HCT116 (cell line): ENCODE measurements at regions not wholly inside any gene's neighbourhood (a gene's known extent, or its start where the extent isn't known, plus 50 kb on each side); places are given as distances from the start of the nearest gene placed in this dataset.

ENCODE experiments used
- ATAC-seq: fragments of 200-7000 bp; cut with Tn5 transposase; 2 replicates; pipeline ENCODE4 v1.9.1; 2020; ENCODE audit warnings: mild to moderate bottlenecking, moderate library complexity
- BruUV-seq: library from RNA; stranded (reverse); fragments of 400-500 nt; replicated peaks from 2 replicates; lab custom pipeline; 2021; lab: Mats Ljungman, UMichigan
- CTCF ChIA-PET: fragments of 300-600 bp; sonication (Branson Sonifier 250); formaldehyde crosslinking; loops from one replicate; lab custom pipeline; 2021; ENCODE audit warnings: antibody characterized with exemption; lab: Charles Lee
- POLR2A ChIA-PET: fragments of 300-600, 350-600 bp; sonication (Branson Sonifier 250); formaldehyde crosslinking; loops from one replicate; lab custom pipeline; 2021; ENCODE audit warnings: antibody characterized with exemption; lab: Charles Lee
- RAD21 ChIA-PET, 2 experiments: fragments of 300-600 bp; sonication (Branson Sonifier 250); formaldehyde crosslinking; loops; one replicate each; lab custom pipeline; 2023; ENCODE audit warnings: low total read pairs in 2 of 2; ENCODE audit not compliant: uncharacterized antibody in 2 of 2, unreplicated experiment in 2 of 2, low non-redundant PET in 1 of 2; lab: Charles Lee
- DNase-seq: peaks from one replicate; pipeline ENCODE4 v3.0.0-alpha.2; 2010; ENCODE audit warnings: low read depth, low spot score
- H2AFZ ChIP-seq: fragments of 200-600 bp; shearing (Covaris generic), sonication (generic); 2 replicates; pipeline ENCODE4 v1.6.1; 2017; ENCODE audit warnings: low read depth, mixed run types, mixed read lengths, antibody characterized with exemption, low read length; ENCODE audit not compliant: poor library complexity, severe bottlenecking
- H3K27ac ChIP-seq: 2 replicates; pipeline ENCODE4 v1.5.1; 2012; ENCODE audit warnings: low read depth, low read length
- H3K27me3 ChIP-seq: fragments of 200-600 bp; sonication (generic); 2 replicates; pipeline ENCODE4 v1.6.1; 2016; ENCODE audit warnings: mixed run types, low read length, mixed read lengths; ENCODE audit not compliant: insufficient read depth
- H3K36me3 ChIP-seq, 2 experiments: fragments of 200-500 bp in 1 of 2; fragments of 200-600 bp in 1 of 2; sonication (Bioruptor generic) in 1 of 2; sonication (generic) in 1 of 2; 2 replicates each; pipeline versions ENCODE4 v1.5.1 to v1.6.1; 2014 to 2016; ENCODE audit warnings: low read length in 2 of 2, inconsistent platforms in 1 of 2, mixed read lengths in 1 of 2, mixed run types in 1 of 2; ENCODE audit not compliant: insufficient read depth in 2 of 2, control insufficient read depth in 1 of 2
- H3K4me1 ChIP-seq, 2 experiments: fragments of 200-600 bp in 1 of 2; sonication (generic) in 1 of 2; 2 replicates each; pipeline versions ENCODE4 v1.5.1 to v1.6.1; 2012 to 2017; ENCODE audit warnings: low read length in 2 of 2, inconsistent platforms in 1 of 2, mild to moderate bottlenecking in 1 of 2, mixed read lengths in 1 of 2, mixed run types in 1 of 2, moderate library complexity in 1 of 2; ENCODE audit not compliant: insufficient read depth in 2 of 2, control insufficient read depth in 1 of 2
- H3K4me2 ChIP-seq: fragments of 200-600 bp; sonication (generic); 2 replicates; pipeline ENCODE4 v1.6.1; 2017; ENCODE audit warnings: mixed run types, low read length, mixed read lengths
- H3K4me3 ChIP-seq, 2 experiments: fragments of 200-600 bp in 1 of 2; sonication (generic) in 1 of 2; replicated peaks in 1 of 2; 2 replicates each; pipeline ENCODE4 v1.5.1; 2011 to 2016; ENCODE audit warnings: low read length in 2 of 2, control low read depth in 1 of 2, low read depth in 1 of 2, mild to moderate bottlenecking in 1 of 2, mixed read lengths in 1 of 2, mixed run types in 1 of 2
- H3K79me2 ChIP-seq: fragments of 200-600 bp; sonication (generic); 2 replicates; pipeline ENCODE4 v1.6.1; 2017; ENCODE audit warnings: mild to moderate bottlenecking, mixed run types, low read length, moderate library complexity, mixed read lengths; ENCODE audit not compliant: insufficient read depth
- H3K9ac ChIP-seq: fragments of 200-600 bp; sonication (generic); 2 replicates; pipeline ENCODE4 v1.6.1; 2016; ENCODE audit warnings: low read length, mixed read lengths
- H3K9me2 ChIP-seq: fragments of 200-600 bp; sonication (generic), shearing (Covaris generic); 2 replicates; pipeline ENCODE4 v1.6.1; 2017; ENCODE audit warnings: mixed run types, mild to moderate bottlenecking, moderate library complexity; ENCODE audit not compliant: insufficient read depth
- H3K9me3 ChIP-seq, 2 experiments: fragments of 200-500 bp in 1 of 2; fragments of 200-600 bp in 1 of 2; sonication (Bioruptor generic) in 1 of 2; sonication (generic) in 1 of 2; 2 replicates each; pipeline ENCODE4 v1.6.1; 2014 to 2017; ENCODE audit warnings: low read length in 2 of 2, mixed read lengths in 2 of 2, inconsistent platforms in 1 of 2, low read depth in 1 of 2, mild to moderate bottlenecking in 1 of 2, mixed run types in 1 of 2, moderate library complexity in 1 of 2; ENCODE audit not compliant: control insufficient read depth in 1 of 2, insufficient read depth in 1 of 2
- H4K20me1 ChIP-seq: fragments of 200-600 bp; sonication (generic), shearing (Covaris generic); 2 replicates; pipeline ENCODE4 v1.6.1; 2017; ENCODE audit warnings: mixed run types, mild to moderate bottlenecking, moderate library complexity; ENCODE audit not compliant: insufficient read depth
- EGR1 ChIP-seq: IDR thresholded peaks from 2 replicates; pipeline ENCODE4 v1.6.1; 2012; ENCODE audit warnings: low read depth
- EZH2 ChIP-seq: fragments of 200-600 bp; sonication (generic); IDR thresholded peaks from 2 replicates; pipeline ENCODE4 v1.6.1; 2017; ENCODE audit warnings: antibody characterized with exemption, mixed run types
- TCF7L2 ChIP-seq: IDR thresholded peaks from 2 replicates; pipeline ENCODE4 v1.7.0; 2011; ENCODE audit warnings: borderline replicate concordance, inconsistent platforms; ENCODE audit not compliant: insufficient read depth, insufficient read length; ENCODE audit errors: extremely low read depth
- ZFX ChIP-seq: fragments of 450-650 bp; IDR thresholded peaks from 2 replicates; pipeline ENCODE4 v1.6.1; 2017
- intact Hi-C: fragments of 100-400 bp; cut with micrococcal nuclease; formaldehyde crosslinking; loops from 2 replicates; pipeline ENCODE4 v1.10.0; 2022
- TF ChIP-seq, protein P1 (sequence below): IDR thresholded peaks from 2 replicates; pipeline ENCODE4 v1.6.1; 2012; ENCODE audit warnings: low read depth
- TF ChIP-seq, protein P2 (sequence below): IDR thresholded peaks from 2 replicates; pipeline ENCODE4 v1.6.1; 2012

DNA sequence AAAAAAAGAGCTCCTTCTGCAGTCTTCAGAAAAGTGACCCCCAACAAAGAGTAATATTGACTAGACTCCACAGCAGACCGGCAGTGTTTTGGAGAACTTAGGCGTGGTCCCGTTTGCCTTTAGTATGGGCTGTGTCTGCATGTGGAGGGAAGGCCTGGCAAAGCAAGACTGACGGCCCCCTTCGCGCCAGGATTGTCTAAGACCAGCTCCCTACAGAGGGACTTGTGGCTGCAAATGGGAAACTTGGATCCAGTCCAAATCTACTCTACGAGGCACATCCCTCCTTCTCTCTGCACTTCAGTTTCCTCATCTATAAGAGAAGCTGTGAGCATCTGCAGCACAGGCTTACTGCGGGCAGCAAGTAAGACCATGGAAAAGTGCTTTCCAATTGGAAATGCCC is 350.0 kb downstream of the ZNF536 start:
- RAD21 ChIA-PET, result no interaction called here
- Histone ChIP-seq H2AFZ (no peak overlapping the region), H3K79me2 (no peaks in the 10 kb centered on the region), H3K27ac (no peak overlapping the region), H3K9me3 (peaks cover 0 to 9% of the 10 kb centered on the region in 2 experiments; a peak in 2 of 4 replicates), H3K36me3 (no peaks in the 10 kb centered on the region), H3K4me2 (no peak overlapping the region), H3K9me2 (no peaks in the 10 kb centered on the region), H3K4me1 (no peaks in the 10 kb centered on the region), H4K20me1 (no peaks in the 10 kb centered on the region), H3K4me3 (no peak overlapping the region), H3K27me3 (no peaks in the 10 kb centered on the region), H3K9ac (no peak overlapping the region)
- POLR2A ChIA-PET, result no interaction called here
- intact Hi-C loops, result no loop called here
- DNase-seq, result no peak
- CTCF ChIA-PET, result no interaction called here
- no peak for ATAC-seq
- BruUV-seq, result no TSS peak
- TF ChIP-seq TCF7L2 (no peak), ZFX (no peak), EGR1 (no peak), EZH2 (no peak)
- TF ChIP-seq, all 23 proteins: peak for 0

DNA sequence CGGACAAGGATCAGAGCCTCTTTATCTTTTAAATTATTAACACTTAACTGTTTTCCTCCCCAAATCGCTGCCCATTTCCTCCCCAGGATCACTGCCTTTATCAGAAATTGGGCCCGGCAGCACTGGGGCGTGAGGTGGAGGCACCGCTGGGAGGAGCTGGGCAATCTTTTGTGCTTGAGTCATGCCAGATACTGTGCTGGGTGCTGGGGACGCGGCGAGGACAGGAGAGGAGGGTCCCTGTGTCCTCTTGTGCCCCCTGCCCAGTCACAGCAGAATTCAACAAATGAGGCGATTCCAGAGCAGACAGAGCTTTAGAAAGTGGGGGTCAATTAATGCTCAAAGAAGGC is 347.8 kb downstream of the ZNF536 start:
- no peak for DNase-seq
- Histone ChIP-seq H4K20me1 (no peaks in the 10 kb centered on the region), H3K9me2 (no peaks in the 10 kb centered on the region), H3K4me3 (no peak overlapping the region), H3K79me2 (no peaks in the 10 kb centered on the region), H3K27me3 (no peaks in the 10 kb centered on the region), H3K36me3 (no peaks in the 10 kb centered on the region), H3K9me3 (no peaks in the 10 kb centered on the region; a peak in 1 of 4 replicates), H3K4me2 (no peak overlapping the region), H2AFZ (no peak overlapping the region), H3K27ac (no peak overlapping the region), H3K4me1 (no peaks in the 10 kb centered on the region), H3K9ac (no peak overlapping the region)
- no TSS peak for BruUV-seq
- RAD21 ChIA-PET, result no interaction called here
- CTCF ChIA-PET, result no interaction called here
- no peak for ATAC-seq
- TF ChIP-seq, protein P1, sequence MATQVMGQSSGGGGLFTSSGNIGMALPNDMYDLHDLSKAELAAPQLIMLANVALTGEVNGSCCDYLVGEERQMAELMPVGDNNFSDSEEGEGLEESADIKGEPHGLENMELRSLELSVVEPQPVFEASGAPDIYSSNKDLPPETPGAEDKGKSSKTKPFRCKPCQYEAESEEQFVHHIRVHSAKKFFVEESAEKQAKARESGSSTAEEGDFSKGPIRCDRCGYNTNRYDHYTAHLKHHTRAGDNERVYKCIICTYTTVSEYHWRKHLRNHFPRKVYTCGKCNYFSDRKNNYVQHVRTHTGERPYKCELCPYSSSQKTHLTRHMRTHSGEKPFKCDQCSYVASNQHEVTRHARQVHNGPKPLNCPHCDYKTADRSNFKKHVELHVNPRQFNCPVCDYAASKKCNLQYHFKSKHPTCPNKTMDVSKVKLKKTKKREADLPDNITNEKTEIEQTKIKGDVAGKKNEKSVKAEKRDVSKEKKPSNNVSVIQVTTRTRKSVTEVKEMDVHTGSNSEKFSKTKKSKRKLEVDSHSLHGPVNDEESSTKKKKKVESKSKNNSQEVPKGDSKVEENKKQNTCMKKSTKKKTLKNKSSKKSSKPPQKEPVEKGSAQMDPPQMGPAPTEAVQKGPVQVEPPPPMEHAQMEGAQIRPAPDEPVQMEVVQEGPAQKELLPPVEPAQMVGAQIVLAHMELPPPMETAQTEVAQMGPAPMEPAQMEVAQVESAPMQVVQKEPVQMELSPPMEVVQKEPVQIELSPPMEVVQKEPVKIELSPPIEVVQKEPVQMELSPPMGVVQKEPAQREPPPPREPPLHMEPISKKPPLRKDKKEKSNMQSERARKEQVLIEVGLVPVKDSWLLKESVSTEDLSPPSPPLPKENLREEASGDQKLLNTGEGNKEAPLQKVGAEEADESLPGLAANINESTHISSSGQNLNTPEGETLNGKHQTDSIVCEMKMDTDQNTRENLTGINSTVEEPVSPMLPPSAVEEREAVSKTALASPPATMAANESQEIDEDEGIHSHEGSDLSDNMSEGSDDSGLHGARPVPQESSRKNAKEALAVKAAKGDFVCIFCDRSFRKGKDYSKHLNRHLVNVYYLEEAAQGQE, result no peak
- no peak for TF ChIP-seq EZH2
- TF ChIP-seq, protein P2, sequence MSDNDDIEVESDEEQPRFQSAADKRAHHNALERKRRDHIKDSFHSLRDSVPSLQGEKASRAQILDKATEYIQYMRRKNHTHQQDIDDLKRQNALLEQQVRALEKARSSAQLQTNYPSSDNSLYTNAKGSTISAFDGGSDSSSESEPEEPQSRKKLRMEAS, result no peak
- intact Hi-C loops, result no loop called here
- POLR2A ChIA-PET, result no interaction called here
